Neural cell (in vitro differentiated cells): ENCODE measurements at regions not wholly inside any gene's neighbourhood (a gene's known extent, or its start where the extent isn't known, plus 50 kb on each side); places are given as distances from the start of the nearest gene placed in this dataset.
"Not testable (repeated sequence)": the region's sequence is repeated elsewhere in the genome, so short reads cannot be mapped to it uniquely, and the experiment has no call there.

Experiments used
- H2AFZ ChIP-seq: fragments of 200-600, 300-800 bp; sonication (generic), shearing (Covaris generic); 2 replicates; pipeline ENCODE4 v1.6.0; 2014; ENCODE audit warnings: low read depth, mild to moderate bottlenecking, antibody characterized with exemption, low read length, moderate library complexity
- H3F3A ChIP-seq: fragments of 200-600 bp; shearing (Covaris generic); 2 replicates; pipeline ENCODE4 v1.6.1; 2016; ENCODE audit warnings: mild to moderate bottlenecking, moderate library complexity, mixed read lengths, antibody characterized with exemption, low read length; ENCODE audit not compliant: insufficient read depth, poor library complexity, severe bottlenecking
- H3K27ac ChIP-seq: fragments of 200-600, 300-800 bp; sonication (generic), shearing (Covaris generic); 2 replicates; pipeline ENCODE4 v1.5.1; 2014; ENCODE audit warnings: mild to moderate bottlenecking, low read length, moderate library complexity
- H3K27me3 ChIP-seq: fragments of 300-800, 200-600 bp; sonication (generic), shearing (Covaris generic); 2 replicates; pipeline ENCODE4 v1.6.0; 2014; ENCODE audit warnings: mild to moderate bottlenecking, low read depth, low read length, moderate library complexity; ENCODE audit not compliant: insufficient read depth
- H3K36me3 ChIP-seq: fragments of 300-800, 200-600 bp; sonication (generic), shearing (Covaris generic); 2 replicates; pipeline ENCODE4 v1.5.1; 2014; ENCODE audit warnings: mild to moderate bottlenecking, antibody characterized with exemption, low read length, moderate library complexity; ENCODE audit not compliant: insufficient read depth
- H3K4me2 ChIP-seq: fragments of 300-800, 200-600 bp; sonication (generic), shearing (Covaris generic); 2 replicates; pipeline ENCODE4 v1.6.0; 2014; ENCODE audit warnings: mild to moderate bottlenecking, low read length
- H3K4me3 ChIP-seq: fragments of 300-800, 200-600 bp; sonication (generic), shearing (Covaris generic); 2 replicates; pipeline ENCODE4 v1.5.1; 2014; ENCODE audit warnings: mild to moderate bottlenecking, low read length, moderate library complexity
- H3K79me2 ChIP-seq: fragments of 200-600 bp; shearing (Covaris generic); replicated peaks from 2 replicates; pipeline ENCODE4 v1.6.0; 2014; ENCODE audit warnings: mild to moderate bottlenecking, low read length, moderate library complexity; ENCODE audit not compliant: insufficient read depth
- H3K9ac ChIP-seq: fragments of 300-800, 200-600 bp; sonication (generic), shearing (Covaris generic); 2 replicates; pipeline ENCODE4 v1.6.1; 2016; ENCODE audit warnings: mild to moderate bottlenecking, low read length, mixed read lengths
- H3K9me2 ChIP-seq: fragments of 200-600 bp; shearing (Covaris generic); 2 replicates; pipeline ENCODE4 v1.6.1; 2016; ENCODE audit warnings: mild to moderate bottlenecking, low read length, mixed read lengths; ENCODE audit not compliant: insufficient read depth
- H3K9me3 ChIP-seq: fragments of 200-600, 300-800 bp; sonication (generic), shearing (Covaris generic); 2 replicates; pipeline ENCODE4 v1.6.1; 2016; ENCODE audit warnings: mild to moderate bottlenecking, mixed run types, low read length, moderate library complexity, mixed read lengths
- H4K20me1 ChIP-seq: fragments of 200-600 bp; shearing (Covaris generic); 2 replicates; pipeline ENCODE4 v1.6.1; 2016; ENCODE audit warnings: mild to moderate bottlenecking, mixed run types; ENCODE audit not compliant: insufficient read depth
- CTCF ChIP-seq: fragments of 450-650 bp; IDR thresholded peaks from 2 replicates; pipeline ENCODE4 v1.5.1; 2014; ENCODE audit warnings: antibody characterized with exemption, mild to moderate bottlenecking, moderate library complexity; ENCODE audit not compliant: poor library complexity, severe bottlenecking
- EP300 ChIP-seq: fragments of 450-650 bp; conservative IDR thresholded peaks from 2 replicates; pipeline ENCODE4 v1.6.1; 2014; ENCODE audit warnings: antibody characterized with exemption, mild to moderate bottlenecking, moderate library complexity; ENCODE audit not compliant: poor library complexity, severe bottlenecking
- EZH2 ChIP-seq: fragments of 200-600, 300-800 bp; shearing (Covaris generic), sonication (generic); IDR thresholded peaks from 2 replicates; pipeline ENCODE4 v1.6.1; 2014; ENCODE audit warnings: antibody characterized with exemption, low read length, borderline replicate concordance, mild to moderate bottlenecking; ENCODE audit not compliant: insufficient read depth, poor library complexity, severe bottlenecking
- MXI1 ChIP-seq: fragments of 450-650 bp; conservative IDR thresholded peaks from 2 replicates; pipeline ENCODE4 v1.6.1; 2014; ENCODE audit warnings: antibody characterized with exemption, mild to moderate bottlenecking; ENCODE audit not compliant: poor library complexity, severe bottlenecking
- POLR2AphosphoS5 ChIP-seq: IDR thresholded peaks from 2 replicates; pipeline ENCODE4 v1.6.1; 2012
- RAD21 ChIP-seq: fragments of 450-650 bp; conservative IDR thresholded peaks from 2 replicates; pipeline ENCODE4 v1.6.1; 2014; ENCODE audit warnings: antibody characterized with exemption, mild to moderate bottlenecking, moderate library complexity
- REST ChIP-seq: IDR thresholded peaks from 2 replicates; pipeline ENCODE4 v1.6.1; 2012; ENCODE audit warnings: borderline replicate concordance
- SMC3 ChIP-seq: fragments of 450-650 bp; conservative IDR thresholded peaks from 2 replicates; pipeline ENCODE4 v1.6.1; 2014; ENCODE audit warnings: antibody characterized with exemption, mild to moderate bottlenecking, moderate library complexity; ENCODE audit not compliant: poor library complexity
- TAF1 ChIP-seq: IDR thresholded peaks from 2 replicates; pipeline ENCODE4 v1.6.1; 2012; ENCODE audit warnings: low read depth

GRCh38 chr2:239718991-239719390 is 306.2 kb downstream of the NDUFA10 start:
- H3K9ac ChIP-seq, H3K36me3 ChIP-seq, H3K79me2 ChIP-seq, H3F3A ChIP-seq, H3K4me2 ChIP-seq, H4K20me1 ChIP-seq, H3K4me3 ChIP-seq, H2AFZ ChIP-seq, H3K9me3 ChIP-seq, H3K9me2 ChIP-seq, H3K27ac ChIP-seq, H3K27me3 ChIP-seq: not testable (repeated sequence)

- Histone ChIP-seq H3K4me3 (no peak overlapping the region), H3K9me2 (no peaks in the 10 kb centered on the region), H3K9me3 (peaks cover 7% of the 10 kb centered on the region), H3K79me2 (no peaks in the 10 kb centered on the region), H4K20me1 (no peaks in the 10 kb centered on the region), H3K4me2 (no peak overlapping the region), H2AFZ (no peak overlapping the region), H3K36me3 (no peaks in the 10 kb centered on the region), H3K9ac (no peak overlapping the region), H3K27me3 (no peaks in the 10 kb centered on the region), H3F3A (no peaks in the 10 kb centered on the region), H3K27ac (no peak overlapping the region)
- TF ChIP-seq TAF1 (no peak), EZH2 (no peak), REST (no peak), CTCF (no peak), RAD21 (no peak), SMC3 (no peak), POLR2AphosphoS5 (no peak), EP300 (no peak), MXI1 (no peak)
These were observed 307.4 kb downstream of the NDUFA10 start for GRCh38 chr2:239717706-239718105.

- Histone ChIP-seq H2AFZ (no peak overlapping the region), H3K9me2 (no peaks in the 10 kb centered on the region), H3K9me3 (peaks cover 9% of the 10 kb centered on the region), H3K4me3 (no peak overlapping the region), H3K27me3 (no peaks in the 10 kb centered on the region), H3K27ac (no peak overlapping the region), H3K9ac (no peak overlapping the region), H3F3A (no peaks in the 10 kb centered on the region), H3K79me2 (no peaks in the 10 kb centered on the region), H3K4me2 (no peak overlapping the region), H4K20me1 (no peaks in the 10 kb centered on the region), H3K36me3 (no peaks in the 10 kb centered on the region)
- TF ChIP-seq TAF1 (no peak), MXI1 (no peak), CTCF (no peak), EP300 (no peak)
These were observed 307.8 kb downstream of the NDUFA10 start for GRCh38 chr2:239717319-239717675.
